Kidney epithelial cell (primary cell): ENCODE measurements at regions not wholly inside any gene's neighbourhood (a gene's known extent, or its start where the extent isn't known, plus 50 kb on each side); places are given as distances from the start of the nearest gene placed in this dataset.
A peak's percentile ranks its signal among the peaks of the same experiment; 100 is the strongest.

Source experiments
- DNase-seq: peaks from one replicate; pipeline ENCODE4 v3.0.0-alpha.2; 2010; ENCODE audit warnings: low read depth
- H3K27me3 ChIP-seq: 2 replicates; pipeline ENCODE4 v1.6.0; 2011; ENCODE audit warnings: low read length; ENCODE audit not compliant: control insufficient read depth, insufficient read depth
- H3K36me3 ChIP-seq: 2 replicates; pipeline ENCODE4 v1.5.1; 2011; ENCODE audit warnings: low read length; ENCODE audit not compliant: control insufficient read depth, insufficient read depth
- H3K4me3 ChIP-seq: 2 replicates; pipeline ENCODE4 v1.5.1; 2011; ENCODE audit warnings: low read depth, mild to moderate bottlenecking, control low read depth, low read length
- TF ChIP-seq, protein P1 (sequence below): IDR thresholded peaks from 2 replicates; pipeline ENCODE4 v1.5.1; 2011; ENCODE audit warnings: mild to moderate bottlenecking, moderate library complexity, low read length, control low read depth, inconsistent platforms; ENCODE audit not compliant: insufficient read depth, poor library complexity, severe bottlenecking

- TF ChIP-seq, protein P1, sequence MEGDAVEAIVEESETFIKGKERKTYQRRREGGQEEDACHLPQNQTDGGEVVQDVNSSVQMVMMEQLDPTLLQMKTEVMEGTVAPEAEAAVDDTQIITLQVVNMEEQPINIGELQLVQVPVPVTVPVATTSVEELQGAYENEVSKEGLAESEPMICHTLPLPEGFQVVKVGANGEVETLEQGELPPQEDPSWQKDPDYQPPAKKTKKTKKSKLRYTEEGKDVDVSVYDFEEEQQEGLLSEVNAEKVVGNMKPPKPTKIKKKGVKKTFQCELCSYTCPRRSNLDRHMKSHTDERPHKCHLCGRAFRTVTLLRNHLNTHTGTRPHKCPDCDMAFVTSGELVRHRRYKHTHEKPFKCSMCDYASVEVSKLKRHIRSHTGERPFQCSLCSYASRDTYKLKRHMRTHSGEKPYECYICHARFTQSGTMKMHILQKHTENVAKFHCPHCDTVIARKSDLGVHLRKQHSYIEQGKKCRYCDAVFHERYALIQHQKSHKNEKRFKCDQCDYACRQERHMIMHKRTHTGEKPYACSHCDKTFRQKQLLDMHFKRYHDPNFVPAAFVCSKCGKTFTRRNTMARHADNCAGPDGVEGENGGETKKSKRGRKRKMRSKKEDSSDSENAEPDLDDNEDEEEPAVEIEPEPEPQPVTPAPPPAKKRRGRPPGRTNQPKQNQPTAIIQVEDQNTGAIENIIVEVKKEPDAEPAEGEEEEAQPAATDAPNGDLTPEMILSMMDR, result no peak
- H3K27me3 ChIP-seq, result peaks cover 3% of the 10 kb centered on the region
- no peak overlapping the region for H3K4me3 ChIP-seq
- DNase-seq, result no peak
- no peaks in the 10 kb centered on the region for H3K36me3 ChIP-seq
Observed at GRCh38 chr5:174324680-174325079, 279.2 kb downstream of the NSG2 start.

DNA sequence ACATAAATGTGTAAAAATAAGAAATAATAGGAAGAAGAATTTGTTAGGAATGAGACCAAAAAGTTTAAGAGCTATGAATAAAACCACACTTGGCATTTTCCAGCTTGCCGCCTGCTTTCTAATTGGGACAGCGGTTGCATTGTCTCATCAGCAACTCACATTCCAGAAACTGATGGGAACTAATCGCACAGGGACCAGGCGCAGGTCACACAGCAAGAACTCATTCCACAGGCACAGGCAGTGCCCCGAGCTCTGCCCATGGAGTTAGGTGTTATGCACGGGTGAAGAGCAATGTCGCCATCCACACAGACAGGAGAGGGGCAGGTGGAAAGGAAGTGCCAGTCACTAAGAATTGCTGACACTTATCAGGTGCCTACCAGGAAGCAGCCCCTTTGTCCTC, 279.9 kb downstream of the NSG2 start:
- no peak overlapping the region for H3K4me3 ChIP-seq
- TF ChIP-seq, protein P1, result no peak
- no peak for DNase-seq
- peaks cover under 1% of the 10 kb centered on the region for H3K27me3 ChIP-seq
- H3K36me3 ChIP-seq, result no peaks in the 10 kb centered on the region

DNA sequence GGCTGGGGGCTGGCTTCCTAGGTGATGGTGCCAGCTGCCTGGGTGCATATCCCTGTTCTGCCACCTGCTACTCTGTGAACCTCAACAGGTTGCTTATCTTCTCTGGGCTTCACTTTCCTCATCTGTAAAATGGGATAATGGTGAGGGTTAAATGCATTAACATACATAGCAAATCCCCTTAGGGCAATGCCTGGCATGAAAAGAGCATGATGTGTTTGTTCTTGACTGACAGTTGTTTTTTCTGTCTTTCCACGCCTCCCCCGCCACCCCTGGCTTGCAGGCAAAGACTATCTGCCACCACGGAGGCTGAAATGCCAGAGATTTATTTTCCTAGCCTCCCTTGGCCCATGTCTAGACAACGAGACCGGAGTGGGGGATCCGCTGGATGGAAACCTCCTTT, 280.5 kb downstream of the NSG2 start:
- TF ChIP-seq, protein P1, result no peak
- Histone ChIP-seq H3K27me3 (peaks cover 2% of the 10 kb centered on the region), H3K36me3 (no peaks in the 10 kb centered on the region), H3K4me3 (no peak overlapping the region)
- no peak for DNase-seq

DNA sequence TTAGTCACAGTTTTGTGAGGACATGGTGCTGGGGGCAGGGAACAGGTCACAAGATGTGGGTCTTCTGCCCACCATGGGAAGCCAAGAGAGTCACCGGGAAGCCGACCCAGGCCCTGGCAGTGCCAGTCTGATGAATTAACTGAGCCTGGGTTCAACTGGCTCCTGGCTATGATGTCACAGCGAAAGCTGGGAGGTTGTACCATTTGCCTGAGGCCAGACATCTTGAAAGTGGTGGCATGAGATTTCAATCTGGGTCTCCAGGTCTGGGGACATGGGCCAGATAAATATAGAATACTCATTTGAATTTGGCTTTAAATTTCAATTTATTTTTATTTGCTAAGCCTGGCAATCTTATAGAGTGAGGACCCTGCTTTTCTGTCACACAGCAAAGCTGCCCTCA, 280.9 kb downstream of the NSG2 start:
- H3K36me3 ChIP-seq, result no peaks in the 10 kb centered on the region
- TF ChIP-seq, protein P1, result no peak
- no peak for DNase-seq

DNA sequence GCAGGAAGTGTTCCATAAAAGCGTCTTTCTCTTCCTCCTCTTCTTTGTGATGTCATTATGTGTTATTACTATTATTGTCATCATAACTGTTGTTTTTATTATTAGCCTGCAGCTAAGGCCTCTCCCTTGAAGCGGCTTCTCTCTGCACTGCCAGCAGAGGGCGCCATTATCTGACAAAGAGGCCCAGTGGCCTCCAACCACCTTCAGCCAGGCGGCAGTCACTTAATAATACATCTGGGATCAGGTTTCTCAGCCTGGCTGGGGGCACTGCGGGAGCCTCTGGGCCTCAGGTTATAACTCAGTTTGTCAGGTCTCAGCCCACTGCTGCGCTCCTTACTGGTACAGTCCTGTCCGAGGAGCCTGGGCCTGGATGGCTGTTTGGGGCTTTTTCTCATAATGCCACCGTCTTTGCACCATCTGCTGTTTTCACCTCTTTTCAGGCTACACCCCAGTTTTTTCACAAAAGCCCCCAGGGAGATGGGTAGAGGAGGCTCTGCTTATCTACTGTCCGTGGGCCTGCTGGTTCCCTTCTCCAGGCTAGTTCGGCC, 281.9 kb downstream of the NSG2 start:
- Histone ChIP-seq H3K4me3 (no peak overlapping the region), H3K36me3 (no peaks in the 10 kb centered on the region), H3K27me3 (peaks cover 2% of the 10 kb centered on the region)
- DNase-seq, result peak; percentile 19
- TF ChIP-seq, protein P1, result peak; percentile 93

More for the DNA sequence above, 280.9 kb downstream of the NSG2 start:
- Histone ChIP-seq H3K27me3 (peaks cover 2% of the 10 kb centered on the region), H3K4me3 (no peak overlapping the region)

- TF ChIP-seq, protein P1, result no peak
- no peak for DNase-seq
- H3K27me3 ChIP-seq, result peaks cover 2% of the 10 kb centered on the region
- H3K36me3 ChIP-seq, result no peaks in the 10 kb centered on the region
- no peak overlapping the region for H3K4me3 ChIP-seq
Observed at GRCh38 chr5:174327896-174328295, 282.4 kb downstream of the NSG2 start.
